WI38 (cell line): ENCODE measurements at regions not wholly inside any gene's neighbourhood (a gene's known extent, or its start where the extent isn't known, plus 50 kb on each side); places are given as distances from the start of the nearest gene placed in this dataset.

Source experiments
- H3K4me3 ChIP-seq: 2 replicates; pipeline ENCODE4 v1.5.1; 2011; ENCODE audit warnings: low read depth, mild to moderate bottlenecking, control low read depth, low read length
- TF ChIP-seq, protein P1 (sequence below): IDR thresholded peaks from 2 replicates; pipeline ENCODE4 v1.5.1; 2012; ENCODE audit warnings: low read depth, mild to moderate bottlenecking, control low read depth, low read length

DNA sequence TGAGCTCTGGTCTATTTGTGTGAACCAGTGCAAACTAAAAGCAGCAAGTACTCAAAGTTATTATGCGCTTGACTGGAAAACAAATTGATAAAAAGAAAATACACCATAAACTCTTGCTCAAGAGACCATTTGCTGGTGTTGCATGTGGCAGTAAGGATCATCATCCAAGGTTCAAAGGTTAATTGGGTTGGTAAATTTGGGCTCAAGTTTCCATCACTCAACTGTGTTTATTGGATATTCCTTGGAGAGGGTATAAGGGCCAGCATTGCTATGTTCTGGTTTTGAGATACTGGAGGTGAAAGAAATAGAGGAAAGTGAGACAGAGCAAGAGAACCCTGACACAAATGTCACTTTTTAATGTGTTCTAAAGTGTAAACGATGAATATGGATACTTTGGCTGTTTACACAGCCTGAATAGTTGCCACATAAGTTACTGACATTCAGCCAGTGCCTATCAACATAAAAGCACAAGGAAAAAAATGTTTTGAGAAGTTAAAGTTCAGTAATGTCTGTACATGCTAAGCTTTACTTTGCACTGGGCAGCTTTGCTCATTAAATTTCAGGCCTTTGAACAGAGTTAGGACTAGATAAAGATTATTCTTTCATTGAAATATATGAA, 736.1 kb downstream of the HDGFL1 start:
- TF ChIP-seq, protein P1, sequence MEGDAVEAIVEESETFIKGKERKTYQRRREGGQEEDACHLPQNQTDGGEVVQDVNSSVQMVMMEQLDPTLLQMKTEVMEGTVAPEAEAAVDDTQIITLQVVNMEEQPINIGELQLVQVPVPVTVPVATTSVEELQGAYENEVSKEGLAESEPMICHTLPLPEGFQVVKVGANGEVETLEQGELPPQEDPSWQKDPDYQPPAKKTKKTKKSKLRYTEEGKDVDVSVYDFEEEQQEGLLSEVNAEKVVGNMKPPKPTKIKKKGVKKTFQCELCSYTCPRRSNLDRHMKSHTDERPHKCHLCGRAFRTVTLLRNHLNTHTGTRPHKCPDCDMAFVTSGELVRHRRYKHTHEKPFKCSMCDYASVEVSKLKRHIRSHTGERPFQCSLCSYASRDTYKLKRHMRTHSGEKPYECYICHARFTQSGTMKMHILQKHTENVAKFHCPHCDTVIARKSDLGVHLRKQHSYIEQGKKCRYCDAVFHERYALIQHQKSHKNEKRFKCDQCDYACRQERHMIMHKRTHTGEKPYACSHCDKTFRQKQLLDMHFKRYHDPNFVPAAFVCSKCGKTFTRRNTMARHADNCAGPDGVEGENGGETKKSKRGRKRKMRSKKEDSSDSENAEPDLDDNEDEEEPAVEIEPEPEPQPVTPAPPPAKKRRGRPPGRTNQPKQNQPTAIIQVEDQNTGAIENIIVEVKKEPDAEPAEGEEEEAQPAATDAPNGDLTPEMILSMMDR, result no peak
- H3K4me3 ChIP-seq, result no peak overlapping the region

DNA sequence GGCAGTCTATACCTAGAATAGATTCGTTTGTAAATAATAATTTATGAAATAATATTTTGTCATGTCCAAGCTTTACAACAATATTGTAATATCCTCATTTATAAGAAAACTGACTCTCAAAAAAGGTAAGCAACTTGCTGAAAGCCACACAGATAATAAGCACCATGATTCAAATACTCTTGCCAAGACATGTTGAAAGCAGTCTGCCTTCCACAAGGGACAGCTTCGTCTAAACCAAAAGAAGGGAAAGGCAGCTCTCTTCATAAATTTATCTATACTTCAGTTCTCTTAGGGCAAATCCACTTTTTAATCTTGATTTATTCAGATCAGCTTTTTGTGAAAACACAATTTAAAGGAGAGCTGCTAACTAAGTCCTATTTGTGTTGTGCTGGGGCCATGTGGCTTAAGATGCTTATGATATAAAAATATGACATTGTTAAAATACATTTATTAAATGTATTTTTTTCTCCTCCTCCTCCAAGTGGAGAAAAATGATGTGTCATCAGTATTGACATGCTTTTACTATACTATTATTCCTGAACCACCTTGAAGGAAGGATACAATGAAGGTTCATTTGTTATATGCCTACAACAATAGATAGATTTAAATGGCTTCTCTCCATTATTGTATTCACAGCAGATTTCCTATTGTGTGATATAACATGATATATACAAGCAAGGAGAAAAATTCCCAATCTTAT, 737.0 kb downstream of the HDGFL1 start:
- TF ChIP-seq, protein P1, result no peak
- no peak overlapping the region for H3K4me3 ChIP-seq

DNA sequence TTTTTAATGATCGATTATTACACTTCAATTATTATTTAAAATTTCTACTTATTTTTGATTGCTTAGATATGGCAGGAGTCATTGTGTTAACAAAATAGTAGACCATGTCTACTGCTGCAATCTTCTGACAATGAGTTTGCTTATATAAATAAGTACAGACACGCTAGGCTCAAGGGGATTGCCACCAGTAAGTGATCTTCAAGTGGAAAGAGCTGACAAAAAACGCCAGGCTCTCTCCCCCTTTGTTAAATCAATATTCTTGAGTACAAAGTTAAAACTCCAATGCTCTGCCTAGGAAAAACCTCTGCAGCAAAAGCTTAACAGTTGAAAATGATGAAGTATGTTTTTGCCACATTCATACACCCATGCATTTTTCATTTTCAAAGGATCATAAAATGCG, 738.1 kb downstream of the HDGFL1 start:
- TF ChIP-seq, protein P1, result no peak
- no peak overlapping the region for H3K4me3 ChIP-seq

DNA sequence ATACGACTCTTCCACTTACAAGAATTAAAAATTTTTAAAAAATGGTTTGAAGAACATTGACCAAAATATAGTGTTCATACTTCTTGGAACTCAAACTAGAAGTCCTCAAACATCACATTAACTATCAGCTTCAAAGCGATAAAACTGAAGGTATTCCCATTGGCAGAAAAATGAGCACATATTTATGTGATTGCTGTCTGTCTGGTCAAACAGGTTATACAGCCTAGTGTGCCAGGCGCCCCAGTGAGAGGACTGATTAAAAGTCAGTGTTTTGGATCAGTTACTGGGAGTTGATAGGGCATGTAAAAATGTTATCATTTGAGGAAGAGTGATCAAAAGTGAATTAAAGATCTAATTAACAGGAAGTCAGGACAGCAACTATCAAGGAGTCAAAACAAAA, 738.8 kb downstream of the HDGFL1 start:
- TF ChIP-seq, protein P1, result no peak
- no peak overlapping the region for H3K4me3 ChIP-seq

DNA sequence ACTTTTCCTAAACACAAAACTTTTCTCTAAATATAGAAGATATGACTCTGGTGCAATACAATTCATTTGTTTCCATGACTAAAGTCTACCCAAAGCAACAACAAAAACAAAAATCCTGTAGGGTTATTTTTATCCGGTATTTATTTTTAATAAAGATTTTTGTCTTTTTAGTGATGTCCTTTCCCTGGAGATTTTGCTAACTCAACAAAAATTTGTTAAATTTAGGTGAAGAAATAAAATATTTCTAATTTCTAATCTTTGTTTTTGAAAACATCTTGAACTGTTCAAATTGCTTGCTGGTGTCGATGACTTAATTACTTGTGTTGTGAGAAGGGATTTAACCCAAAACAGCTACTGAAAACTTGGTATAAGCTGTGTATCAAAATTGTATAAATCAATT, 741.8 kb downstream of the HDGFL1 start:
- no peak overlapping the region for H3K4me3 ChIP-seq
- TF ChIP-seq, protein P1, result no peak

DNA sequence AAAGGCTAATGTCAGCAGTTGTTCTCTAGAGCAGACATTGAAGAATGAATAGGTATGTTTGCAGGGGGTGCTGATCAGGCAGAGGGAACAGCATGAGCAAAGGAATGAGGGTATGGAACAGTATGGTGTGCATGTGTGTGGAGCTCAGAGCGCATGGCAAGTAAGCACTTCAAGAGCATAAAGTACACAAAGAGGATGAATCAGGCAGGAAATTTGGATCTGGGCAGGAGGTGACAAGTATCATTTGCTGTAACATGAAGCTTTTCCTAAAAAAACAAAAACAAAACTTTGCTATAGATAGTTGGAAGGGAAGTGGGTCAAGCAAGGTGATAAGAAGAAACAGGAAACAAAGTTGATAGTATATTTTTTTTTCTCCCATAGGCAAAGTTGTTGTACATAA, 746.8 kb downstream of the HDGFL1 start:
- TF ChIP-seq, protein P1, result no peak

DNA sequence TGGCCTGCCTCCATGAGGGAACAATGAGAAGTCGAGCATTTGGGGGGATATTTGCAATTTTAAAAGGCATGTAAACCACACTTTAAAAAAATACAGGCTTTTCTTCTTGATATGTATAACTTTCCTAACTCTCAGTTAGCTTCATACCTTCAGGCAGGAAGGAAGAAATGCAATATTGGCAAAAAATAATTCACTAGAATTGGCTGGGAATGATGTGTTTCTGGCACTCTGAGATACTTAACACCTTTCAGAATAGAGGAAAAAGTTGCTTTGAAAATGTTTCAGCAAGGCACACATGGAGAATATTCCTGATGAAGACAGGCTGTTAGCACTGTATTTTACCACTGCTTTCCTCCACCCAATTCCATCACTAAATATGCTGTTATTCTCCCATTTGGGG, 747.6 kb downstream of the HDGFL1 start:
- H3K4me3 ChIP-seq, result no peak overlapping the region
- TF ChIP-seq, protein P1, result no peak

More for the DNA sequence above, 746.8 kb downstream of the HDGFL1 start:
- H3K4me3 ChIP-seq, result no peak overlapping the region
